Parathyroid adenoma (tissue), 2 donors: ENCODE measurements at regions not wholly inside any gene's neighbourhood (a gene's known extent, or its start where the extent isn't known, plus 50 kb on each side); places are given as distances from the start of the nearest gene placed in this dataset.

Experiments
- H2AFZ ChIP-seq: fragments of 300-600 bp; sonication (generic); one replicate; pipeline ENCODE4 v1.7.0; 2017; ENCODE audit warnings: antibody characterized with exemption, mild to moderate bottlenecking
- H3K27ac ChIP-seq: fragments of 300-600 bp; sonication (generic); one replicate; pipeline ENCODE4 v1.7.0; 2017
- H3K27me3 ChIP-seq: fragments of 300-600 bp; sonication (generic); one replicate; pipeline ENCODE4 v1.7.0; 2017; ENCODE audit warnings: low read length; ENCODE audit not compliant: control insufficient read depth, insufficient read depth
- H3K36me3 ChIP-seq: fragments of 300-600 bp; sonication (generic); one replicate; pipeline ENCODE4 v1.7.0; 2017; ENCODE audit warnings: low read length; ENCODE audit not compliant: control insufficient read depth, insufficient read depth
- H3K4me1 ChIP-seq: fragments of 300-600 bp; sonication (generic); one replicate; pipeline ENCODE4 v1.7.0; 2017; ENCODE audit warnings: control low read depth
- H3K4me2 ChIP-seq: fragments of 300-600 bp; sonication (generic); one replicate; pipeline ENCODE4 v1.7.0; 2017; ENCODE audit warnings: low read length
- H3K4me3 ChIP-seq: fragments of 300-600 bp; sonication (generic); one replicate; pipeline ENCODE4 v1.7.0; 2017; ENCODE audit warnings: low read depth, low read length
- H3K79me2 ChIP-seq: fragments of 300-600 bp; sonication (generic); one replicate; pipeline ENCODE4 v1.7.0; 2017; ENCODE audit warnings: control low read depth
- H3K9ac ChIP-seq: fragments of 300-600 bp; sonication (generic); one replicate; pipeline ENCODE4 v1.7.0; 2017; ENCODE audit warnings: mild to moderate bottlenecking
- H3K9me3 ChIP-seq: fragments of 300-600 bp; sonication (generic); one replicate; pipeline ENCODE4 v1.7.0; 2017; ENCODE audit warnings: low read length; ENCODE audit not compliant: control insufficient read depth
- TF ChIP-seq, protein P1 (sequence below): fragments of 300-600 bp; sonication (generic); IDR thresholded peaks from one replicate; pipeline ENCODE4 v1.7.0; 2017; ENCODE audit warnings: antibody characterized with exemption, mild to moderate bottlenecking
- donor health status: primary hyperparathyroidism.

DNA sequence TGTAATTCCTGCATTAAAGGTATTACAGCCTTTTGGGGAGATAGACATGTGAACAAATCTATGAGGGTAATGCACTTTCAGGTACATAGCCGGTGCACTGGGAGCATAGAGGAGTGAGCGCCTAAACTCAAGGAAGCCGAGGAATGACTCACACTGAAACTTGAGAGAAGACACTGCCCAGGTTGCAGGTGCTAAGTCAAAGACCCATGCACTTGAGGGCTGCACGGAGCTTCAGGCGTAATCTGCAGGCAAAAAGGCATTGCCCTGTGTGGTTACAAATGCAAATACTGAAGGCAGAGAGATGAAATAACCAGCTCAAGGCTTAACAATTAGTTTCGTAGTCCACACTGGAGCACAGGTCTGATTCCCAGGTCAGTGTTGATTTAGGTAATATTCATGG, 51.0 kb upstream of the OSBPL3 start:
- no peak overlapping the region for H3K4me3 ChIP-seq
- no peak overlapping the region for H2AFZ ChIP-seq
- no peaks in the 10 kb centered on the region for H3K36me3 ChIP-seq
- H3K4me2 ChIP-seq, result no peak overlapping the region
- H3K9ac ChIP-seq, result no peak overlapping the region
- TF ChIP-seq, protein P1, sequence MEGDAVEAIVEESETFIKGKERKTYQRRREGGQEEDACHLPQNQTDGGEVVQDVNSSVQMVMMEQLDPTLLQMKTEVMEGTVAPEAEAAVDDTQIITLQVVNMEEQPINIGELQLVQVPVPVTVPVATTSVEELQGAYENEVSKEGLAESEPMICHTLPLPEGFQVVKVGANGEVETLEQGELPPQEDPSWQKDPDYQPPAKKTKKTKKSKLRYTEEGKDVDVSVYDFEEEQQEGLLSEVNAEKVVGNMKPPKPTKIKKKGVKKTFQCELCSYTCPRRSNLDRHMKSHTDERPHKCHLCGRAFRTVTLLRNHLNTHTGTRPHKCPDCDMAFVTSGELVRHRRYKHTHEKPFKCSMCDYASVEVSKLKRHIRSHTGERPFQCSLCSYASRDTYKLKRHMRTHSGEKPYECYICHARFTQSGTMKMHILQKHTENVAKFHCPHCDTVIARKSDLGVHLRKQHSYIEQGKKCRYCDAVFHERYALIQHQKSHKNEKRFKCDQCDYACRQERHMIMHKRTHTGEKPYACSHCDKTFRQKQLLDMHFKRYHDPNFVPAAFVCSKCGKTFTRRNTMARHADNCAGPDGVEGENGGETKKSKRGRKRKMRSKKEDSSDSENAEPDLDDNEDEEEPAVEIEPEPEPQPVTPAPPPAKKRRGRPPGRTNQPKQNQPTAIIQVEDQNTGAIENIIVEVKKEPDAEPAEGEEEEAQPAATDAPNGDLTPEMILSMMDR, result no peak
- no peaks in the 10 kb centered on the region for H3K4me1 ChIP-seq
- H3K27ac ChIP-seq, result no peak overlapping the region
- H3K27me3 ChIP-seq, result no peaks in the 10 kb centered on the region
- H3K79me2 ChIP-seq, result no peaks in the 10 kb centered on the region
- H3K9me3 ChIP-seq, result no peaks in the 10 kb centered on the region
